Stromal cell of bone marrow (primary cell): ENCODE measurements at regions not wholly inside any gene's neighbourhood (a gene's known extent, or its start where the extent isn't known, plus 50 kb on each side); places are given as distances from the start of the nearest gene placed in this dataset.
A peak's percentile ranks its signal among the peaks of the same experiment; 100 is the strongest.

ENCODE experiments used
- DNase-seq: peaks from one replicate; pipeline ENCODE4 v3.0.0-alpha.2; 2012; ENCODE audit warnings: low read depth

DNA sequence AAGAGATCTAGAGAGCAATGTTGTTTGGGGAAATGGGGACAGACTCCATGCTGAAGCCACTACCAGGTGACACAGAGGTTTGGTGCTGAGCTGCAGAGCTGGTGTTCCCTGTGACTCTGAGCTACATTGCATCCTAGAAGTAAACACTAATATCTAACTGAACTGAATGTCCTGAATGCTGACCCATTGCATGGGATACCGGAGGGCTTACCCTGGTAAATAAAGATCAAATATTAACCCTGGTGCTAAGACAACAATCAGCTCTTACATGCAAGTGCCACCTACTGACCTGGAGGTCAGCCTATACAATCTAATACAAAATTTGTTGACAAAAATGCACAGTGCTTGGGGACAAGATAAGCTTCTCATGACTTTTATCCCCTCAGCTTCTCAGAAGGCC is 851.3 kb upstream of the KCND2 start:
- DNase-seq = no peak

- DNase-seq = no peak
Observed at GRCh38 chr7:119436882-119437281, 836.1 kb upstream of the KCND2 start.

DNA sequence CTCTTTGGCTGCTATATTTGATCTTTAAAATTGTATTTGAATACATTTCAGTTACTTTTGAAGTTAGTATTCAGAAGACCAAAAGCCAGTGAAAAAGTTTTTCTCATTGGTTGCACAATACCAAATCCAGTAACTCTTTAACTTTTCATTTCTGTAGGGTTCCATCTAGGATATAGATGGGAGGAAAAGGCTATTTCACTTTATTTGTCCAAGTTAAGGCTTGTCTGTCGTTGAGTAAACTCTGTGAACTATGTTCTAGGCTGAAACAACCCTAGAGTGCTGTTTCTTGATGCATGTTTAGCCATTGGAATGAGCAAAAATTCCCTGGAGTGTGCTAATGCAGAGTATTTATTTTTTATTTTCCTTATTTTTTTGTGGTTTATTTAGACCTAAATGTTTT is 834.7 kb upstream of the KCND2 start:
- DNase-seq = no peak

- DNase-seq = no peak
Observed at GRCh38 chr7:119439192-119439591, 833.8 kb upstream of the KCND2 start.

DNA sequence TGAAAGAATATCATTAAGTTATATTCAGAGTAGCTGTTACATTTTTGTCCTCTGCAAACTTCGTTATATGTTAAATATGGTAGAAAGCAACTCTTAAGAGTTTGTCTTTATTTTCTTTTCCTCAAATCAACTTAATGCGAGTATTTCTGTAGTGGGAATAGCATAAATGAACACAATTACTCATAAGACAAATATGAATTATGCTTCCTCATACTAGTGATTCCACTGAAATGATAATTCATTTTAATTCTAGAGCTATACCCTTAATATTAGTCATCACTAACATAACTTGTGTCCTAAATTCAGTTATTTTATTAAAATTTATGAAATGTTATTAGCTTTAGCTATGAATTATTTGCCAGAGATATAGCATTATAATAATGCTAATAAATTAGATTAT is 820.6 kb upstream of the KCND2 start:
- DNase-seq = no peak

DNA sequence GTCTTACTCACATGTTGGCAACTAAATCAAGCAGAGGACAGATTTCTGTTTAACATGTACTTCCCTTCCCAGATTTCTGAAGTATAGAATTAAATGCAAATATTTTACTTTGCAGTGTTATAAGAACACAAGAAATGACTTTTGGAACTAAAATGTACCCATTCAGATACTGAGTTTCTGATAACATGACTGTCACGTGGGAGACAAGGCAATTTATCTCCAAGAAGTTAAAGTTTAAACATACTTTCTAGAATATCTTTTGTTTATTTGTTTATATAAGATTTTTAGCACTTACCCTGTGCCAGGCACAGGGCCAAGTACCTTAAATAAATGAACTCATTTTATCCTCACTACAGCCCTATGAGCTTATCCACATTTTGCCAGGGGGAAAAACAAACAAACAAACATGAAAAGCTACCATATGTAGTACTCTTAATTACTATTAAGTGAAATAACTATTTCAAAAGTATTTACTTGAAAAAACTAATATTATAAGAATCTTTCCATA is 807.1 kb upstream of the KCND2 start:
- no peak for DNase-seq

GRCh38 chr7:119472408-119473038 is 800.5 kb upstream of the KCND2 start:
- no peak for DNase-seq

GRCh38 chr7:119482209-119482608 is 790.8 kb upstream of the KCND2 start:
- DNase-seq = no peak

- DNase-seq = no peak
Observed at GRCh38 chr7:119482671-119483070, 790.3 kb upstream of the KCND2 start.

DNA sequence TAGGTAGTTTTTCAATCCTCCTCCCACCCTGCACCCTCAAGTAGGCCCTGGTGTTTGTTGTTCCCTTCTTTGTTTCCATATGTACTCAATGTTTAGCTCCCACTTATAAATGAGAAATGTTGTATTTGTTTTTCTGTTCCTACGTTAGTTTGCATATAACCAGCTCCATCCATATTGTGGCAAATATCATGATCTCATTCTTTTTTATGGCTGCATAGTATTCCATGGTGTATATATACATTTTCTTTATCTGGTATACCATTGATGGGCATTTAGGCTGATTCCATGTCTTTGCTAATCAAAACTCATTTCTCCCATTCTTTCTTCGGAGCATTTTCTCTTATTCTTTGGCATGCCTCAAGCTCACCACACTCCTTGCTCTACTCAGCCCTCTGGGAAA is 789.6 kb upstream of the KCND2 start:
- DNase-seq = no peak

DNA sequence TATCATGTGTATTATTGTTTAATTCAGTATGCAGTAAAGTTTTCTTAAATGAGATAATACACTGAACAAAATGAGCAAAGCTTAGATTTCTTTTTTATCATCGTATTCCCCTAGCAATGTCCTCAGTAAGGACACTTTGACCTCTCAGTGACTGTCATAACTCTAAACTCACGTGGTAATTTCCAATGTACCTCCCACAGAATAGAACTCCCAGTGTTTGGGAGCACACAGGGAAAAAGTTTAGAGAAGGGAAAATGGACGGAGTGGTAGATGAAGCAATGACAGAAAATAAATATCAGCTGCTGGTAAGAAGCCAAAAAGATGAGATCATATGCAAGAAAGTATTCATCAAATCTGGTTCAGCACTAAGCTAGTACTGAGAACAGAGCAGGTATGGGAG is 758.6 kb upstream of the KCND2 start:
- peak; percentile 6 for DNase-seq

DNA sequence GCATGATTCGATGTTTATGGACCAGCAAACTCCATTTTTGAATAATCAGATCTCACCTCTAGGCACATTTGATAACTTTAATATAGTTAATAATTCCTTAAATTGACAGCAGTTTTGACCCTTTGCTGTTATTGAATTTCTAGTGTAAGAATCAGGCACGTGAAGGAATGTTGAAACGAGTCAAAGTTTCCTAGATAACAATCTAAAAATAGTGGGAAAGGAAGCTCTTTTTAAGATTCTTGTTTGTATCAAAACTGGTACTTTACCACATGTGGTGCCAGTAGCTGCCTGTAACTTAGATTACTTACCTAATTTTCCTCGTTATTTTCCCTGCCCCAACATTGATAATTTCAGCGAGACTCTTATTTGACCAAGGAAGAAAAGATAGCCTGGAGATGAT is 757.8 kb upstream of the KCND2 start:
- no peak for DNase-seq

GRCh38 chr7:119515962-119516361 is 757.0 kb upstream of the KCND2 start:
- DNase-seq = no peak

- DNase-seq = no peak
Observed at GRCh38 chr7:119522263-119522662, 750.7 kb upstream of the KCND2 start.

DNA sequence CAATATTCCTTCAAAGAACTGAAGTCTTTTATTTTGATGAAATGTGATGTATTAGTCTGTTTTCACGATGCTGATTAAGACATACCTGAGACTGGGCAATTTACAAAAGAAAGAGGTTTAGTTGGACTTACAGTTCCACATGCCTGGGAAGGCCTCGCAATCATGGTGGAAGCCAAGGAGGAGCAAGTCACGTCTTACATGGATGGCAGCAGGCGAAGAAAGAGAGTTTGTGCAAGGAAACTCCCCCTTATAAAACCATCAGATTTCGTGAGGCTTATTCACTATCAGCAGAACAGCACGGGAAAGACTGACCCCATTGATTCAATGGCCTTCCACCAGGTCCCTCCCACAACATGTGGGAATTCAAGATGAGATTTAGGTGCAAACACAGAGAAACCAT is 750.3 kb upstream of the KCND2 start:
- no peak for DNase-seq

GRCh38 chr7:119545118-119545517 is 727.9 kb upstream of the KCND2 start:
- peak; percentile 15 for DNase-seq

DNA sequence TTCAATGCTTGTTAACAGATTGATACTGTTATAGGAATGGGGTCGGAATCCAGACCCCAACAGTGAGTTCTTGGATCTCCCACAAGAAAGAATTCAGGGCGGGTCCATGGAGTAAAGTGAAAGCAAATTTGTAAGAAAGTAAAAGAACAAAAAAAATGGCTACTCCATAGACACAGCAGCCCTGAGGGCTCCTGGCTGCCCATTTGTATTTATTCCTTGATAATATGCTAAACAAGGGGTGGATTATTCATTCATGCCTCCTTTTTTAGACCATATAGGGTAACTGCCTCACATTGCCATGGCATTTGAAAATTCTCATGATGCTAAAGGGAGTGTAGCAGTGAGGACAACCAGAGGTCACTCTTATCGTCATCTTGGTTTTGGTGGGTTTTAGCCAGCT is 717.2 kb upstream of the KCND2 start:
- no peak for DNase-seq

GRCh38 chr7:119556436-119556835 is 716.5 kb upstream of the KCND2 start:
- no peak for DNase-seq

- no peak for DNase-seq
Observed at GRCh38 chr7:119561751-119562150, 711.2 kb upstream of the KCND2 start.

GRCh38 chr7:119562839-119563238 is 710.1 kb upstream of the KCND2 start:
- DNase-seq = no peak

DNA sequence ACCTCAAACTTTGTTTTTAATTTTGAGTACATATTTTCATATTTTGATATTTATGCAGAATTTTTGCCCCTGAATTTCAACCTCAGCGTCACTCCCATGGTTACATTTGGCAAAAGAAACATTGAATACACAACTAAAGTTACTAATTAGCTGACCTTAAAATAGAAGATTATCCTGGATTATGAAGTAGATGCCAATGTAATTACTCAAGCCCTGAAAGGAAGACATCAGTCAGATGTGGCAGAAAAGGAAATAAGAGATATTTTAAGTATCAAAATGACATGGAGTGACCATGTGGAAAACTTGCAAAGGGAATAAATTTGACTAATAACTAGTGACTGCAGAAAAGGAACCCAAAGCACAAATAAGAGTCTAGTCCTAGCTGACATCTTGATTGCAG is 701.3 kb upstream of the KCND2 start:
- DNase-seq = no peak

DNA sequence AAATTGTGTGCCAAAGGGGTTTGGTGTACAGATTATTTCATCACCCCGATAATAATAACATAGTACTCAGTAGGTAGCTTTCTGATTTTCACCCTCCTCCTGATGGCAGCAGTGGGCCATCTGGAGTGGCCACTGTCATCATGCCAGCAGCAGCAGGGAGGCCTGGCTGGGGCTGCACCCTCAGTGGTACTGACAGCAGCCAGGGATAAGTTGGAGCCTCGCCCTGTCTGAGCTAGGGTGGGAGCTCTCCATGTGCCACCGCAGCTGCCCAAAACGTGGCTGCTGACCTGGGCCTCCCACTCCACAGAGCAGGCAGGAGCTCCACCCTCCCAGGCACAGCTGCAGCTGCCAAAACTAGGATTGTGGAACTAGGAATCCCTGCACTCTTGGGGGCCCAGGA is 700.8 kb upstream of the KCND2 start:
- no peak for DNase-seq

- DNase-seq = no peak
Observed at GRCh38 chr7:119572541-119572940, 700.4 kb upstream of the KCND2 start.

GRCh38 chr7:119578116-119578515 is 694.9 kb upstream of the KCND2 start:
- DNase-seq = no peak

GRCh38 chr7:119594956-119595355 is 678.0 kb upstream of the KCND2 start:
- no peak for DNase-seq
